HCT116 (cell line): ENCODE measurements at regions not wholly inside any gene's neighbourhood (a gene's known extent, or its start where the extent isn't known, plus 50 kb on each side); places are given as distances from the start of the nearest gene placed in this dataset.

Experiments
- ATAC-seq: fragments of 200-7000 bp; cut with Tn5 transposase; 2 replicates; pipeline ENCODE4 v1.9.1; 2020; ENCODE audit warnings: mild to moderate bottlenecking, moderate library complexity
- BruUV-seq: library from RNA; stranded (reverse); fragments of 400-500 nt; replicated peaks from 2 replicates; lab custom pipeline; 2021; lab: Mats Ljungman, UMichigan
- CTCF ChIA-PET: fragments of 300-600 bp; sonication (Branson Sonifier 250); formaldehyde crosslinking; loops from one replicate; lab custom pipeline; 2021; ENCODE audit warnings: antibody characterized with exemption; lab: Charles Lee
- POLR2A ChIA-PET: fragments of 300-600, 350-600 bp; sonication (Branson Sonifier 250); formaldehyde crosslinking; loops from one replicate; lab custom pipeline; 2021; ENCODE audit warnings: antibody characterized with exemption; lab: Charles Lee
- RAD21 ChIA-PET, 2 experiments: fragments of 300-600 bp; sonication (Branson Sonifier 250); formaldehyde crosslinking; loops; one replicate each; lab custom pipeline; 2023; ENCODE audit warnings: low total read pairs in 2 of 2; ENCODE audit not compliant: uncharacterized antibody in 2 of 2, unreplicated experiment in 2 of 2, low non-redundant PET in 1 of 2; lab: Charles Lee
- DNase-seq: peaks from one replicate; pipeline ENCODE4 v3.0.0-alpha.2; 2010; ENCODE audit warnings: low read depth, low spot score
- H2AFZ ChIP-seq: fragments of 200-600 bp; shearing (Covaris generic), sonication (generic); 2 replicates; pipeline ENCODE4 v1.6.1; 2017; ENCODE audit warnings: low read depth, mixed run types, mixed read lengths, antibody characterized with exemption, low read length; ENCODE audit not compliant: poor library complexity, severe bottlenecking
- H3K27ac ChIP-seq: 2 replicates; pipeline ENCODE4 v1.5.1; 2012; ENCODE audit warnings: low read depth, low read length
- H3K27me3 ChIP-seq: fragments of 200-600 bp; sonication (generic); 2 replicates; pipeline ENCODE4 v1.6.1; 2016; ENCODE audit warnings: mixed run types, low read length, mixed read lengths; ENCODE audit not compliant: insufficient read depth
- H3K36me3 ChIP-seq, 2 experiments: fragments of 200-500 bp in 1 of 2; fragments of 200-600 bp in 1 of 2; sonication (Bioruptor generic) in 1 of 2; sonication (generic) in 1 of 2; 2 replicates each; pipeline versions ENCODE4 v1.5.1 to v1.6.1; 2014 to 2016; ENCODE audit warnings: low read length in 2 of 2, inconsistent platforms in 1 of 2, mixed read lengths in 1 of 2, mixed run types in 1 of 2; ENCODE audit not compliant: insufficient read depth in 2 of 2, control insufficient read depth in 1 of 2
- H3K4me1 ChIP-seq, 2 experiments: fragments of 200-600 bp in 1 of 2; sonication (generic) in 1 of 2; 2 replicates each; pipeline versions ENCODE4 v1.5.1 to v1.6.1; 2012 to 2017; ENCODE audit warnings: low read length in 2 of 2, inconsistent platforms in 1 of 2, mild to moderate bottlenecking in 1 of 2, mixed read lengths in 1 of 2, mixed run types in 1 of 2, moderate library complexity in 1 of 2; ENCODE audit not compliant: insufficient read depth in 2 of 2, control insufficient read depth in 1 of 2
- H3K4me2 ChIP-seq: fragments of 200-600 bp; sonication (generic); 2 replicates; pipeline ENCODE4 v1.6.1; 2017; ENCODE audit warnings: mixed run types, low read length, mixed read lengths
- H3K4me3 ChIP-seq, 2 experiments: fragments of 200-600 bp in 1 of 2; sonication (generic) in 1 of 2; replicated peaks in 1 of 2; 2 replicates each; pipeline ENCODE4 v1.5.1; 2011 to 2016; ENCODE audit warnings: low read length in 2 of 2, control low read depth in 1 of 2, low read depth in 1 of 2, mild to moderate bottlenecking in 1 of 2, mixed read lengths in 1 of 2, mixed run types in 1 of 2
- H3K79me2 ChIP-seq: fragments of 200-600 bp; sonication (generic); 2 replicates; pipeline ENCODE4 v1.6.1; 2017; ENCODE audit warnings: mild to moderate bottlenecking, mixed run types, low read length, moderate library complexity, mixed read lengths; ENCODE audit not compliant: insufficient read depth
- H3K9ac ChIP-seq: fragments of 200-600 bp; sonication (generic); 2 replicates; pipeline ENCODE4 v1.6.1; 2016; ENCODE audit warnings: low read length, mixed read lengths
- H3K9me2 ChIP-seq: fragments of 200-600 bp; sonication (generic), shearing (Covaris generic); 2 replicates; pipeline ENCODE4 v1.6.1; 2017; ENCODE audit warnings: mixed run types, mild to moderate bottlenecking, moderate library complexity; ENCODE audit not compliant: insufficient read depth
- H3K9me3 ChIP-seq, 2 experiments: fragments of 200-500 bp in 1 of 2; fragments of 200-600 bp in 1 of 2; sonication (Bioruptor generic) in 1 of 2; sonication (generic) in 1 of 2; 2 replicates each; pipeline ENCODE4 v1.6.1; 2014 to 2017; ENCODE audit warnings: low read length in 2 of 2, mixed read lengths in 2 of 2, inconsistent platforms in 1 of 2, low read depth in 1 of 2, mild to moderate bottlenecking in 1 of 2, mixed run types in 1 of 2, moderate library complexity in 1 of 2; ENCODE audit not compliant: control insufficient read depth in 1 of 2, insufficient read depth in 1 of 2
- H4K20me1 ChIP-seq: fragments of 200-600 bp; sonication (generic), shearing (Covaris generic); 2 replicates; pipeline ENCODE4 v1.6.1; 2017; ENCODE audit warnings: mixed run types, mild to moderate bottlenecking, moderate library complexity; ENCODE audit not compliant: insufficient read depth
- ATF3 ChIP-seq: IDR thresholded peaks from 2 replicates; pipeline ENCODE4 v1.6.1; 2012
- CBX3 ChIP-seq: IDR thresholded peaks from 2 replicates; pipeline ENCODE4 v1.6.1; 2012; ENCODE audit warnings: low read depth
- CEBPB ChIP-seq: IDR thresholded peaks from 2 replicates; pipeline ENCODE4 v1.6.1; 2012; ENCODE audit warnings: low read depth
- CTCF ChIP-seq, 3 experiments: fragments of 200-600 bp in 1 of 3; sonication (generic) in 1 of 3; IDR thresholded peaks in 2 of 3; conservative IDR thresholded peaks in 1 of 3; 2 replicates each; pipeline ENCODE4 v1.5.1; 2012 to 2017; ENCODE audit warnings: low read depth in 2 of 3, low read length in 2 of 3, antibody characterized with exemption in 1 of 3, borderline replicate concordance in 1 of 3, control low read depth in 1 of 3, mild to moderate bottlenecking in 1 of 3, mixed read lengths in 1 of 3, mixed run types in 1 of 3, moderate library complexity in 1 of 3; ENCODE audit not compliant: insufficient read depth in 1 of 3
- EGR1 ChIP-seq: IDR thresholded peaks from 2 replicates; pipeline ENCODE4 v1.6.1; 2012; ENCODE audit warnings: low read depth
- ELF1 ChIP-seq: IDR thresholded peaks from 2 replicates; pipeline ENCODE4 v1.6.1; 2012; ENCODE audit warnings: low read depth, borderline replicate concordance
- EZH2 ChIP-seq: fragments of 200-600 bp; sonication (generic); IDR thresholded peaks from 2 replicates; pipeline ENCODE4 v1.6.1; 2017; ENCODE audit warnings: antibody characterized with exemption, mixed run types
- EZH2phosphoT487 ChIP-seq: fragments of 200-600 bp; IDR thresholded peaks from 2 replicates; pipeline ENCODE4 v1.6.1; 2018; ENCODE audit warnings: antibody characterized with exemption, borderline replicate concordance
- JUND ChIP-seq: IDR thresholded peaks from 2 replicates; pipeline ENCODE4 v1.6.1; 2012
- RAD21 ChIP-seq: IDR thresholded peaks from 2 replicates; pipeline ENCODE4 v1.6.1; 2012; ENCODE audit warnings: low read depth, mild to moderate bottlenecking
- REST ChIP-seq: IDR thresholded peaks from 2 replicates; pipeline ENCODE4 v1.6.1; 2012; ENCODE audit warnings: low read depth
- SIN3A ChIP-seq: IDR thresholded peaks from 2 replicates; pipeline ENCODE4 v1.6.1; 2012; ENCODE audit warnings: low read depth
- SP1 ChIP-seq: IDR thresholded peaks from 2 replicates; pipeline ENCODE4 v1.6.1; 2012; ENCODE audit warnings: low read depth
- SRF ChIP-seq: IDR thresholded peaks from 2 replicates; pipeline ENCODE4 v1.6.1; 2012; ENCODE audit warnings: low read depth
- TCF7L2 ChIP-seq: IDR thresholded peaks from 2 replicates; pipeline ENCODE4 v1.7.0; 2011; ENCODE audit warnings: borderline replicate concordance, inconsistent platforms; ENCODE audit not compliant: insufficient read depth, insufficient read length; ENCODE audit errors: extremely low read depth
- YY1 ChIP-seq: IDR thresholded peaks from 2 replicates; pipeline ENCODE4 v1.6.1; 2011; ENCODE audit warnings: low read length, low read depth, moderate library complexity, mild to moderate bottlenecking; ENCODE audit not compliant: insufficient replicate concordance; ENCODE audit errors: extremely low read depth
- ZFX ChIP-seq: fragments of 450-650 bp; IDR thresholded peaks from 2 replicates; pipeline ENCODE4 v1.6.1; 2017
- ZNF274 ChIP-seq: fragments of 200-500 bp; sonication (Bioruptor generic); IDR thresholded peaks from 2 replicates; pipeline ENCODE4 v1.6.1; 2014; ENCODE audit warnings: mild to moderate bottlenecking, low read depth, low read length, inconsistent platforms
- intact Hi-C: fragments of 100-400 bp; cut with micrococcal nuclease; formaldehyde crosslinking; loops from 2 replicates; pipeline ENCODE4 v1.10.0; 2022
- TF ChIP-seq, protein P1 (sequence below): IDR thresholded peaks from 2 replicates; pipeline ENCODE4 v1.6.1; 2011; ENCODE audit warnings: mild to moderate bottlenecking, low read length, moderate library complexity; ENCODE audit not compliant: insufficient replicate concordance; ENCODE audit errors: extremely low read depth

- no peak for DNase-seq
- intact Hi-C loops, result loop anchor here (5.0 kb wide), 1 partner anchor 453 kb away; no protein-coding TSS in a partner anchor
- no peaks in the 10 kb centered on the region for H4K20me1 ChIP-seq
- no TSS peak for BruUV-seq
- no peak overlapping the region for H3K27ac ChIP-seq
- no peak overlapping the region for H3K4me3 ChIP-seq
- POLR2A ChIA-PET, result no interaction called here
- peaks cover 0 to 6% of the 10 kb centered on the region in 2 experiments; a peak in 2 of 4 replicates for H3K4me1 ChIP-seq
- ATAC-seq, result no peak
- no peak for TF ChIP-seq CTCF (IDR thresholded peaks at IDR 0.05 in 2 of 3, conservative IDR thresholded peaks at IDR 0.05 in 1 of 3; ENCODE audit: borderline replicate concordance in 1 of 3, insufficient read depth in 1 of 3, low read depth in 2 of 3, low read length in 2 of 3)
- TF ChIP-seq EZH2, result no peak
- no peak for TF ChIP-seq ZFX
- no peak for TF ChIP-seq RAD21
- no peak for TF ChIP-seq TCF7L2
- TF ChIP-seq EGR1, result no peak
- TF ChIP-seq, protein P1, sequence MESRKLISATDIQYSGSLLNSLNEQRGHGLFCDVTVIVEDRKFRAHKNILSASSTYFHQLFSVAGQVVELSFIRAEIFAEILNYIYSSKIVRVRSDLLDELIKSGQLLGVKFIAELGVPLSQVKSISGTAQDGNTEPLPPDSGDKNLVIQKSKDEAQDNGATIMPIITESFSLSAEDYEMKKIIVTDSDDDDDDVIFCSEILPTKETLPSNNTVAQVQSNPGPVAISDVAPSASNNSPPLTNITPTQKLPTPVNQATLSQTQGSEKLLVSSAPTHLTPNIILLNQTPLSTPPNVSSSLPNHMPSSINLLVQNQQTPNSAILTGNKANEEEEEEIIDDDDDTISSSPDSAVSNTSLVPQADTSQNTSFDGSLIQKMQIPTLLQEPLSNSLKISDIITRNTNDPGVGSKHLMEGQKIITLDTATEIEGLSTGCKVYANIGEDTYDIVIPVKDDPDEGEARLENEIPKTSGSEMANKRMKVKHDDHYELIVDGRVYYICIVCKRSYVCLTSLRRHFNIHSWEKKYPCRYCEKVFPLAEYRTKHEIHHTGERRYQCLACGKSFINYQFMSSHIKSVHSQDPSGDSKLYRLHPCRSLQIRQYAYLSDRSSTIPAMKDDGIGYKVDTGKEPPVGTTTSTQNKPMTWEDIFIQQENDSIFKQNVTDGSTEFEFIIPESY, result no peak
- no peak for TF ChIP-seq CEBPB
- no peak for TF ChIP-seq ATF3
- TF ChIP-seq SP1, result no peak
- TF ChIP-seq EZH2phosphoT487, result no peak
- no peak for TF ChIP-seq ZNF274
- no peak for TF ChIP-seq REST
- TF ChIP-seq YY1, result no peak
- TF ChIP-seq CBX3, result no peak
- no peak for TF ChIP-seq SRF
- TF ChIP-seq JUND, result no peak
- TF ChIP-seq SIN3A, result no peak
- no peak for TF ChIP-seq ELF1
- TF ChIP-seq, all 23 proteins: peak for 0
- no peak overlapping the region for H3K4me2 ChIP-seq
- H3K36me3 ChIP-seq, result no peaks in the 10 kb centered on the region
- CTCF ChIA-PET, result no interaction called here
- no peak overlapping the region for H2AFZ ChIP-seq
- H3K9me2 ChIP-seq, result no peaks in the 10 kb centered on the region
- no peaks in the 10 kb centered on the region for H3K9me3 ChIP-seq
- H3K27me3 ChIP-seq, result no peaks in the 10 kb centered on the region
- H3K79me2 ChIP-seq, result no peaks in the 10 kb centered on the region
- H3K9ac ChIP-seq, result no peak overlapping the region
- RAD21 ChIA-PET, result no interaction called here
Observed at GRCh38 chr2:129879614-129880180, 99.8 kb upstream of the RAB6C start.
